ENCODE measurements at regions not wholly inside any gene's neighbourhood (a gene's known extent, or its start where the extent isn't known, plus 50 kb on each side); places are given as distances from the start of the nearest gene placed in this dataset.

DNA sequence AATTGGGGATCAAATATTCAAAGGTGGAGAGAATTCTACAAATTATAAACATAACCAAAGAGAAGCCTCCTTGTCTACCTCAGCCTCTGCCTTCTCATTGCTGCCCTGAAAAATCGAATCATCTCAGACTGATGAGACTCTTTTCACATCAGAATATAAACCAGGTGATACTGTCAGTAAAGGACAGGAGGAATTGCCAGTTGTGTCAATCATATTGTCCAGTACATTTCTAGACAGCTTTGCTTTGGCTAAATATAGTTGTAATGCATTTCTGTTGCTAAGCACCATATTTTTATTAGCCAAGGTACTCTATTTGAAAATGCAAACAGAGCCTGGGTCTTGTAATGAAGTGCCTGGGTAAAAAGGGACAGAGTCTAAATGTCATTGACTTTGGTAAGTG lies 92.6 kb upstream of the TLK1 start:
- Mint-ChIP-seq H3K27ac (ENCODE audit: unreplicated experiment) (no peak overlapping the region), H3K9me3 (ENCODE audit: unreplicated experiment) (peaks cover 4% of the 10 kb centered on the region), H3K4me3 (ENCODE audit: unreplicated experiment) (no peak overlapping the region), H3K36me3 (ENCODE audit: unreplicated experiment) (no peaks in the 10 kb centered on the region), H3K4me1 (ENCODE audit: low read depth, unreplicated experiment) (no peaks in the 10 kb centered on the region), H3K27me3 (ENCODE audit: unreplicated experiment) (peaks cover 2% of the 10 kb centered on the region)
- no peak for DNase-seq
- TF ChIP-seq CTCF (IDR thresholded peaks at IDR 0.05; ENCODE audit: partially characterized antibody, unreplicated experiment), result no peak

DNA sequence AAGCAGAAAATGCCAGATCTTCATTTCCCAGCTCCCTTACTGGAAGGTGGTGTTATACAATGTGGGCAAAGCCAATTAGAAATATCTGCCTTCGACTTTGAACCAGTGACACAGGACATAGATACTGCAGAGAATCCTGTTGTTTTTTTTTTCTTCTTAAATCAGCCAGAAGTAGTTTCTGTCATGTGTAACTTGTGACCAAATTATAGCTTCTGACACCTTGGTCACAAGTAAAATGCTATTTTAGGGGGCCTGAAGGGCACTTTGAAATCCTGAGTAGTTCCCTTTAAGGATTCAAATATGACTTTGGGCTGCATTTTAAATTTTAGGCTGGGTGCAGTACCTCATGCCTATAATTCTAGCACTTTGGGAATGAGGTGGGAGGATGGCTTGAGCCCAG lies 89.0 kb upstream of the TLK1 start:
- no peak for DNase-seq
- Mint-ChIP-seq H3K4me1 (ENCODE audit: low read depth, unreplicated experiment) (no peaks in the 10 kb centered on the region), H3K9me3 (ENCODE audit: unreplicated experiment) (peaks cover 3% of the 10 kb centered on the region), H3K27ac (ENCODE audit: unreplicated experiment) (no peak overlapping the region), H3K36me3 (ENCODE audit: unreplicated experiment) (peaks cover 12% of the 10 kb centered on the region), H3K27me3 (ENCODE audit: unreplicated experiment) (peaks cover 2% of the 10 kb centered on the region), H3K4me3 (ENCODE audit: unreplicated experiment) (no peak overlapping the region)
- no peak for TF ChIP-seq CTCF (IDR thresholded peaks at IDR 0.05; ENCODE audit: partially characterized antibody, unreplicated experiment)

DNA sequence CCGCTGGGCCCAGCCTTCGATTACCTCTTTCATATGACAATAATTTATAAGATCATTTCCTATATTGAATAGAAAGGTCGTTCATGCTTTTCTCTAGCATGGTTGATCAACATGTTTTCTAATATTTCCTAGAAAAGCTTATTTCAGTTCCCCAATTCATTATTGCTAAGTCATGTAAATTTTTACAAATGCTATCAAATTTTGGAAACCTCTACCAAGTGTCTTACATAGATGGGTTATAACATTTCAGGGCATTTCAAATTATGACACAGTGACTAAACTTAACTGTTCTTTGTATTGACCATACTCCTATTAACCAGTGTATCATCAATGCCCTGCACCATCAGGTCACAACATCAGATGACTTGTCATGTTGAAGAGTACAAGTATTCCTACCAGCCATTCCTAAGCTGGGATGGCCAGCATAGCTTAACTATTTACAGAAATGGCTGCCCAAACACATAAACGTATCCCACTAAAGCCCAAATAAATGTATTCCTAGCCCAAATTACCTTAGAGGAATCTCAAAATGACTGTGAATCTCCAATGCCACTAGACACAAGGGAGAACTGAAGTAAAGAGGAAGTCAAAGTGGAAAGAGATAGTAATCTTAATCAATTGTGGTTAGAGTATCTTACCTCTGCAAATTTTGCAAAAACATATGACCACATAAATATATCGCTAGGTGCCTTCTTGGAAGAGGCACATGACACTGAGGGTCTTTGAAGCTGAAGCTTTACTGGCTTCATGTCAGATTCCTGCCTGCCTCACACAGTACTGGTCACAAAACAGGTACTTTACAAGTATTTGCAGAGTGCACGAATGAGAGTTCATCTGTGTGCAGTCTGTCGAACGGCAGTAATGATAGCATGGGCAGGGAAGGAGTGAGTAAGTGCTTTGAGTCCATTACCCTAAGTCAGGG lies 87.3 kb upstream of the TLK1 start:
- no peak for DNase-seq
- Mint-ChIP-seq H3K36me3 (ENCODE audit: unreplicated experiment) (peaks cover 19% of the 10 kb centered on the region), H3K27me3 (ENCODE audit: unreplicated experiment) (peaks cover 2% of the 10 kb centered on the region), H3K4me1 (ENCODE audit: low read depth, unreplicated experiment) (no peaks in the 10 kb centered on the region), H3K27ac (ENCODE audit: unreplicated experiment) (no peak overlapping the region), H3K9me3 (ENCODE audit: unreplicated experiment) (peaks cover 6% of the 10 kb centered on the region), H3K4me3 (ENCODE audit: unreplicated experiment) (no peak overlapping the region)
- no peak for TF ChIP-seq CTCF (IDR thresholded peaks at IDR 0.05; ENCODE audit: partially characterized antibody, unreplicated experiment)

- no peak for TF ChIP-seq CTCF (IDR thresholded peaks at IDR 0.05; ENCODE audit: partially characterized antibody, unreplicated experiment)
- peaks cover 19% of the 10 kb centered on the region for H3K36me3 Mint-ChIP-seq (ENCODE audit: unreplicated experiment)
- H3K4me3 Mint-ChIP-seq (ENCODE audit: unreplicated experiment), result no peak overlapping the region
- DNase-seq, result no peak
- H3K9me3 Mint-ChIP-seq (ENCODE audit: unreplicated experiment), result peaks cover 6% of the 10 kb centered on the region
- peaks cover 2% of the 10 kb centered on the region for H3K27me3 Mint-ChIP-seq (ENCODE audit: unreplicated experiment)
- H3K27ac Mint-ChIP-seq (ENCODE audit: unreplicated experiment), result no peak overlapping the region
- H3K4me1 Mint-ChIP-seq (ENCODE audit: low read depth, unreplicated experiment), result no peaks in the 10 kb centered on the region
Measured at GRCh38 chr2:171244970-171245782, 84.5 kb upstream of the TLK1 start.

Data from glutamatergic neuron (in vitro differentiated cells).